GM23338 (cell line): ENCODE measurements at regions not wholly inside any gene's neighbourhood (a gene's known extent, or its start where the extent isn't known, plus 50 kb on each side); places are given as distances from the start of the nearest gene placed in this dataset.

Experiments used
- CREB1 ChIP-seq: fragments of 250-450 bp; sonication (Bioruptor Pico); IDR thresholded peaks from 2 replicates; pipeline ENCODE4 v1.5.0; 2020; ENCODE audit warnings: low read depth, mild to moderate bottlenecking, moderate library complexity
- EZH2 ChIP-seq: fragments of 200-600 bp; sonication (generic); IDR thresholded peaks from one replicate; pipeline ENCODE4 v1.8.0; 2017; ENCODE audit warnings: antibody characterized with exemption, mild to moderate bottlenecking, low read depth; ENCODE audit not compliant: unreplicated experiment
- EZH2phosphoT487 ChIP-seq: fragments of 200-600 bp; sonication (generic); IDR thresholded peaks from one replicate; pipeline ENCODE4 v1.8.1; 2018; ENCODE audit warnings: antibody characterized with exemption; ENCODE audit not compliant: unreplicated experiment
- JUNB ChIP-seq: IDR thresholded peaks from one replicate; pipeline ENCODE4 v1.6.1; 2016; ENCODE audit warnings: antibody characterized with exemption; ENCODE audit not compliant: unreplicated experiment
- POLR2AphosphoS5 ChIP-seq: IDR thresholded peaks from 2 replicates; pipeline ENCODE4 v1.6.1; 2016; ENCODE audit warnings: antibody characterized with exemption, low read depth
- REST ChIP-seq: IDR thresholded peaks from one replicate; pipeline ENCODE4 v1.6.1; 2018; ENCODE audit warnings: antibody characterized with exemption; ENCODE audit not compliant: unreplicated experiment
- TF ChIP-seq, protein P1 (sequence below), 2 experiments: fragments of 200-600 bp in 1 of 2; sonication (generic) in 1 of 2; conservative IDR thresholded peaks; 2 replicates each; pipeline versions ENCODE4 v1.5.1 to v1.6.1; 2016 to 2017; ENCODE audit warnings: antibody characterized with exemption in 2 of 2, low read depth in 2 of 2, mild to moderate bottlenecking in 2 of 2, moderate library complexity in 1 of 2
- TF ChIP-seq, protein P2 (sequence below): IDR thresholded peaks from 2 replicates; pipeline ENCODE4 v1.6.1; 2016; ENCODE audit warnings: antibody characterized with exemption

DNA sequence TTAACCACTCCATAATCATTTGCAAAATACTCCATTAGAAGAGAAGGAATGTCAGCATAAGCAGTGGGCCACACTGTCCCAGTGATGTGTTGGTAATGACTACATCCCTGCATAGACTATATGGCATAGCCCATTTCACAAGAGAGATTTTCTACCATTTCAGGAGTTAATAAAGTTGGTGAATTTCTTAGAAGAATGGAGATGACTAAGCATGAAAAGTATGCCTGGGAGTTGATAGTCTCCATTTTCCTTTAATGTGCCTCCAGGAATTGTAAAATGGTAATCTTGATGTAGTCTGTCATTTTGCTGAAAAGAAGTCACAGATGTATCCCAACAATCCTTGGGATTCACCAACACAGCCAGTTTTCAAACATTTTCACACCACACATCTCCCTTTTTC, 608.8 kb upstream of the CHRM3 start:
- TF ChIP-seq EZH2 (no peak), POLR2AphosphoS5 (no peak), CREB1 (CRISPR knock-in tag) (no peak), EZH2phosphoT487 (no peak), REST (no peak), JUNB (no peak)
- TF ChIP-seq, protein P1, sequence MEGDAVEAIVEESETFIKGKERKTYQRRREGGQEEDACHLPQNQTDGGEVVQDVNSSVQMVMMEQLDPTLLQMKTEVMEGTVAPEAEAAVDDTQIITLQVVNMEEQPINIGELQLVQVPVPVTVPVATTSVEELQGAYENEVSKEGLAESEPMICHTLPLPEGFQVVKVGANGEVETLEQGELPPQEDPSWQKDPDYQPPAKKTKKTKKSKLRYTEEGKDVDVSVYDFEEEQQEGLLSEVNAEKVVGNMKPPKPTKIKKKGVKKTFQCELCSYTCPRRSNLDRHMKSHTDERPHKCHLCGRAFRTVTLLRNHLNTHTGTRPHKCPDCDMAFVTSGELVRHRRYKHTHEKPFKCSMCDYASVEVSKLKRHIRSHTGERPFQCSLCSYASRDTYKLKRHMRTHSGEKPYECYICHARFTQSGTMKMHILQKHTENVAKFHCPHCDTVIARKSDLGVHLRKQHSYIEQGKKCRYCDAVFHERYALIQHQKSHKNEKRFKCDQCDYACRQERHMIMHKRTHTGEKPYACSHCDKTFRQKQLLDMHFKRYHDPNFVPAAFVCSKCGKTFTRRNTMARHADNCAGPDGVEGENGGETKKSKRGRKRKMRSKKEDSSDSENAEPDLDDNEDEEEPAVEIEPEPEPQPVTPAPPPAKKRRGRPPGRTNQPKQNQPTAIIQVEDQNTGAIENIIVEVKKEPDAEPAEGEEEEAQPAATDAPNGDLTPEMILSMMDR (conservative IDR thresholded peaks at IDR 0.05; ENCODE audit: low read depth in 2 of 2): no peak
- TF ChIP-seq, protein P2, sequence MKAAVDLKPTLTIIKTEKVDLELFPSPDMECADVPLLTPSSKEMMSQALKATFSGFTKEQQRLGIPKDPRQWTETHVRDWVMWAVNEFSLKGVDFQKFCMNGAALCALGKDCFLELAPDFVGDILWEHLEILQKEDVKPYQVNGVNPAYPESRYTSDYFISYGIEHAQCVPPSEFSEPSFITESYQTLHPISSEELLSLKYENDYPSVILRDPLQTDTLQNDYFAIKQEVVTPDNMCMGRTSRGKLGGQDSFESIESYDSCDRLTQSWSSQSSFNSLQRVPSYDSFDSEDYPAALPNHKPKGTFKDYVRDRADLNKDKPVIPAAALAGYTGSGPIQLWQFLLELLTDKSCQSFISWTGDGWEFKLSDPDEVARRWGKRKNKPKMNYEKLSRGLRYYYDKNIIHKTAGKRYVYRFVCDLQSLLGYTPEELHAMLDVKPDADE: no peak
